Amygdala (tissue), 56 donors: ENCODE measurements at regions not wholly inside any gene's neighbourhood (a gene's known extent, or its start where the extent isn't known, plus 50 kb on each side); places are given as distances from the start of the nearest gene placed in this dataset.
A peak's percentile ranks its signal among the peaks of the same experiment; 100 is the strongest.
"Not testable (repeated sequence)": the region's sequence is repeated elsewhere in the genome, so short reads cannot be mapped to it uniquely, and the experiment has no call there.

Experiments
- DNase-seq, 56 donors: peaks; one replicate each; lab custom pipeline; 2025; lab: John Stamatoyannopoulos, UW

DNA sequence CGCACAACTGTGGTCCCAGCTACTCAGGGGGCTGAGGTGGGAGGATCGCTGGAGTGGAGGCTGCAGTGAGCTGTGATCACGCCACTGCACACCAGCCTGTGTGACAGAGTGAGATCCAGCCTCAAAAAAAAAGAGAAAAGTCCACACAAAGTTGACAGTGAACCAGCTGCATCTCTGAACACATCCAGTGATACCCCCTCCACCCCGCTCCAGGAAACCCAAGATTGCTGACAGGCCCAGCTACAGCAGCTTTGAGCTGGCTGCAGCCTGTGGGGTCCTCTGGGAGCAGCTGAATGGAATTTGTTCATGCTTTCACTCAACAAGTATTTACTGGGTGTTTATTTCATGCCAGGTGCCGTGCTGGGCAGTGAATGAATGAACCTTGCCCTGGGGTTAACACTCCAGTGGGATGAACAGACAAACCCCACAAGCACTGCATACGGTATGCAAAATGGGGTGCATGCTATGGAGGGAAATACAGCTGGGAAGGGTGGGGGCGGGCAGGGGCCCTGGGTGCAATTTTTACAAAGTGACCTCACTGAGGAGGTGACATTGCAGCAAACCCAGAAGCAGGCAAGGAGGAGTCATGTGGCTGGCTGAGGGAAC, 170.9 kb downstream of the GOSR1 start:
- DNase-seq: not testable (repeated sequence)

DNA sequence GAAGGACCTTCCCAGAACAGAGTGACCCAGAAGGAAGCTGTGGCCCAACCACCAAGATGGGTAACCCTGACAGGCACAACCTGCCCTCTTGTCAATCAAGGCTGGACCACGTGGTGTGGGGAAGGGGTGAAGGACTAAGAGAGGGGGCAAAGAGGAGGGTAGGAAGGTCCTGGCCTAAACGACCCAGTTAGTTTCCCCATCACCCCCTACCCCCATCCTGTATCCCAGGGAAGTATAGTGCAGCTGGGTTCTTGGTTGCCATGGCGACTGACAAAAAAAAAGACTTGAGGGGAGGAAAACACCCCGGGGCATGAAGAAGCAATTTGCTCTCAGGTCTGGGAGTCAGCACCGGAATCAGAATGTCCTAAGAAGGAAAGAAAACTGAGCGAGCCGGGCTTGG, 168.7 kb downstream of the GOSR1 start:
- DNase-seq: not testable (repeated sequence)

DNA sequence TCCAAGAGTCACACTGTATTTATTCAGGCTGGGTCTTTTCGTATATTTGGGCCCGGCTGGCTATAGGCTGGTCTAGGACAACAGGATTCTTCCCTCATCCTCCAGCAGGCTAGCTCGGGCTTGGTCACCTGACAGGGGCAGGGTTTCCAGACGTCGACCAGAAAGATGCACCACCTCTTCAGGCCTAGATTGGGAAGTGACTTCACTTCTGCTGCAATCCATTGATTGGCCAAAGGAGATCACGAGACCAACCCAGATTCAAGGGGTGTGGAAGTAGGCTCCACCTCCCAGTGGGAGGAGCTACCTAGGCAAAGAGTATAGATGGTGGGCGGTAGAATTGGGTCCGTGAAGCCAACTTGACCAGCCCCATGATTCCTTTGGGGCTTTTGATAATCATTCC, 167.5 kb downstream of the GOSR1 start:
- not testable (repeated sequence) for DNase-seq

DNA sequence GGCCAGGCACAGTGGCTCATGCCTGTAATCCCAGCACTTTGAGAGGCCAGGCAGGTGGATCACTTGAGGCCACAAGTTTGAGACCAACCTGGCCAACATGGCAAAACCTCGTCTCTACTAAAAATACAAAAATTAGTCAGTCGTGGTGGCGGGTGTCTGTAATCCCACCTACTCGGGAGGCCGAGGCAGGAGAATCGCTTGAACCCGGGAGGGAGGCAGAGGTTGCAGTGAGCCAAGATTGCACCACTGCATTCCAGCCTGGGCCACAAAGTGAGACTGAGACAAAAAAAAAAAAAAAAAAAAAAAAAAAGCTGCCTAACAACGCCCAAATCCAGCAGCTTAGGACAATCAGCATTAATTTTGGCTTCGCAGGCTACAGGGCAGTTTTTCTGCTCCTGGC, 167.1 kb downstream of the GOSR1 start:
- not testable (repeated sequence) for DNase-seq

DNA sequence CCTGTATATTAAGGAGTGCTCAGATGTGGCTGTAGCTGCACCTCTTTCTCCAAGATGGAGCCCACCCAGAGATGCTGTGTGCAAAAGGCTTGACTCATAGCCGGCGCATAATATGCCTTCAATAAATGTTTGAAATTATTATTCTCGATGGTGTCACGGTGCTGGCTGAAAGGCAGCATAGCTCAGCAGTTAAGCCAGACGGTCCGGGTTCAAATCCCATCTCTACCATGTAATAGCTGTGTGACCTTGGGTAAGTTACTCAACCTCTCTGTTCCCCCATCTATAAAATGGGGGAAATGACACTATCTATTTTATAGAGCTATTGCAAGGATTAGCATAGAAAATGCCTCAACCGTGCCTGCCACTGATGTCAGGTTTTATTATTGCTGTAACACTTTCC, 164.2 kb downstream of the GOSR1 start:
- not testable (repeated sequence) for DNase-seq

DNA sequence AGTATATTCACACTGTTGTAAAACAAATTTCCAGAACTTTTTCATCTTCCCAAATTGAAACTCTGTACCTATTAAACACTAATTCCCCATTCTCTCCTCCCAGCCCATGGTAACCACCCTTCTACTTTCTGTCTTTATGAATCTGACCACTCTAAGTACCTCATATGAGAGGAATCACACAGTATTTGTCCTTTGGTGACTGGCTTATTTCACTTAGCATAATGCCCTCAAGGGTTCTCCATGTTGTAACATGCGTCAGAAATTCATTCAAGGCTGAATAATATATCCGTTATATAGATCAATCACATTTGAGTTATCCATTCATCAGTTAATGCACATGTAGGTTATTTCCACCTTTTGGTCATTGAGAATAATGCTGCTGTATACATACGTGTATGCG, 162.2 kb downstream of the GOSR1 start:
- DNase-seq: not testable (repeated sequence)

DNA sequence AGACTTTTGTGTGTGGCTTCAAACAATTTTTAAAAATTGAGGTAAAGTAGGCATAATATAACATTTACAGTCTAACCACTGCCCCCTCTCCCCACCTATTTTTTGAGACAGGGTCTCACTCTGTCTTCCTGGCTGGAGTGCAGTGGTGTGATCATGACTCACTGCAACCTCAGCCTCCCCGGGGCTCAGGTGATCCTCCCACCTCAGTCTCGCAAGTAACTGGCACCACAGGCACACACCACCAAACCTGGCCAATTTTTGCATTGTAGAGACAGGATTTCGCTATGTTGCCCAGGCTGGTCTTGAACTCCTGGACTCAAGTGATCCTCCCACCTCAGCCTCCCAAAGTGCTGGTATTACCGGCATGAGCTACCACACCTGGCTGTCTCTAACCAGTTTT, 161.8 kb downstream of the GOSR1 start:
- not testable (repeated sequence) for DNase-seq

DNA sequence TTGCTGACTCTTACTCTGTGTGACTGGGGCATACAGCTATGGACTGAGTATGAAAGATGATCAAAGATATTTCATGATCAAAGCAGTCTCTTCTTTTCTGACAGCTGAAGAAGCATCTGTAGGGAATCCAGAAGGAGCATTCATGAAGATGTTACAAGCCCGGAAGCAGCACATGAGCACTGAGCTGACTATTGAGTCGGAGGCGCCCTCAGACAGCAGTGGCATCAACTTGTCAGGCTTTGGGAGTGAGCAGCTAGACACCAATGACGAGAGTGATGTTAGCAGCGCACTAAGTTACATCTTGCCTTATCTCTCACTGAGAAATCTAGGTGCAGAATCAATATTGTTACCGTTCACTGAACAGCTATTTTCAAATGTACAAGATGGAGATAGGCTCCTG, 154.4 kb downstream of the GOSR1 start:
- DNase-seq: not testable (repeated sequence)

DNA sequence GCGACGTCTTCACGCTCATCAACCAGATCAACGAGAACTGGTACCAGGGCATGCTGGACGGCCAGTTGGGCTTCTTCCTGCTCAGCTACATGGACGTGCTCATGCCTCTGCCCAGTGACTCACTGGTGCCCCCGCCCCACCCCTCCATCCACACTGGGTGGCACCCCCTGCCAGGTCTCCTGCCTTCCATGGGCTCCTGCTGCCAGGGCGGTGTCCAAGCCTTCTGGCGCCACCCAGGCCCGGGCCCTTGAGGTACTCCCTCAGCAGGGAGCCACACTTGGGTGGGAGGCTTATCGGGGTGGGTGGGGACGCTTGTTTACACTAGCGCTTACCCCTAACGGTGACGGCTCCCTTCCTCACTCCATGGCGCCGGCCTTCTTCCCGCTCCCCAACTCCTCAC, 148.2 kb downstream of the GOSR1 start:
- not testable (repeated sequence) for DNase-seq

DNA sequence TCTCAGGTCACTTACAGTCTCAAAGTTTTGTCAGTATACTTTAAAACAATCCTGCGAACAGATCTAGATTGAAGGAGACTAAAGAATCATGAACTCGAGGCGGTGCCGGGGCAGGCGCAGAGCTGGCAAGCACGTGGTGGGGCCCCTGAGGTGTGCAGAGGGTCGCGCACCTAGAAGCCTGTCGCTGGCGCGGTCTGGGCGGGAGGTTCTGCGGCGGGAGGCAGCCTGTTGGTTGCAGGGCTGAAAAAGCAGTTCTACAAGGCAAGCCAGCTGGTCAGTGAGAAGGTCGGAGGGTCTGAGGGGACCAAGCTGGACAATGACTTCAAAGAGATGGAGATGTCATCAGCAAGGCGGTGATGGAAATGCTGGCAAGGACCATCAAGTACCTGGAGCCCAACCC, 147.0 kb downstream of the GOSR1 start:
- DNase-seq: not testable (repeated sequence)

DNA sequence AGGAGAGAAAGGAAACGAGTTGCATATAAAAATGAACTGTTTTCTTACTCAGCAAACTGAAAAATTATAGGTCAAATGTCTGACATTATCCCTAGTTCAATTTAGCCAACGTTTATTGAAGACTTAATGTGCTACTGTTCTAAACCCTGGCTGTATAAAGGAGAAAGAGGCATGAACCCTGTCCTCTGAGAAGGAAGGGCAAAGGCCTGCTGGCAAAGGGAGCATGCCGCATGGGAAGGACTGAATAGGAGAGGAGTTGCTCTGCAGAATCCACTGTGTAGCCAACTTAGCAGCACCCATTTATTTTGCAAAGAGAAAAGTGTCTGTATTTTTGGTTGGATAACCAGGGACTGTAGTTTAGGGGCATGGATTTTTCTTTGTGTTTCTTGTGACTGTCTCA, 132.5 kb downstream of the GOSR1 start:
- not testable (repeated sequence) for DNase-seq

DNA sequence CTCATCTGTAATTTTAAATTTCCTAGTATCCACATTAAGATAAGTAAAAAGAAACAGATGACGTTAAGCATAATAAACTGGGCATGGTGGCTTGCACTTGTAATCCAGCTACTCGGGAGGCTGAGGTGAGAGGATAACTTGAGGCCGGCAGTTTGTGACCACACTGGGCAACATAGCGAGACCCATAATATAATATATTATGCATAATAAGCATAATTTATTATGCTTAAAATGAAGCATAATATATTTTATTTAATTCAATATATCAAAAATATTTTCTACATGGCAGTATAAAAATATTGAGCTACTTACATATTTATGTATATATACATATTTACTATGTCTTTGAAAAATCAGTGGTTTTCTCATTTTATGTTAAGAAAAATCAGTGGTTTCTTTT, 128.3 kb downstream of the GOSR1 start:
- DNase-seq: no peak

DNA sequence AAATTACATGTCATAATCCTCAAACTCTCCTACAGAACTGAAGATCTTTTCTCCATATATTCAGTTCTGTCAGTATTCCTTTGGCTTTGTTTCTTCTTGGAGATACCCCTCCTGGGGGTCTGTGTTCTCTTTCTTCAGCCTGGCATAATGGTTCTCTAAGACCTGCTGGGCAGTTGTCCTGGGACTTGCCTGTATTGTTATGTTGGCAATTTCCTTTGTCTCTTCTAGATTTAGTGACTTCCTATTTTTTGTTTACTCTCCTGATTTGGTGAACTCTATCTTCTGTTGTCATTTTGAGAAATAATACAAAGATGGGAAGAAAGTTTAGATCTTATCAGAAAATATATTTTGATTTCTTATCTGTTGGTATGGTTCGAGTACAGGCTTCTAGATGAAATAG, 127.8 kb downstream of the GOSR1 start:
- DNase-seq: no peak

DNA sequence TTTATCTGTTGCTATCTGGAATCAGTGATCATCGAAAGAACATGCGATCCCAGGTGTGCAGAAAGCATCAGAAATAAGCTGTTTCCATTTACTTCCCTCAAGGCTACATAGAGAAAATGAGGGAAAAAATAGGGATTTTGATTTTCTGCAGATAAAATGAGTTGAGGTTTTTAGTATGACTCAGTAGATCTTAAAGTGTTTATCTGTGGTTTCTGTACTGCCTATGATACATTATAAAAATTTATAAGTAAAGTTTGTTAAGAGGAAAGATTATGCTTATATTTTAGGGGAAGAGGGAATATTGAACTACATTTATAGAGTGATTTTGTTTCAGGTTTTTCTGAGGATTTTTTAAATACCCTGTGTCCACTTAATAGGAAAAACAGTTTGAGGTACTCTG, 125.2 kb downstream of the GOSR1 start:
- not testable (repeated sequence) for DNase-seq

DNA sequence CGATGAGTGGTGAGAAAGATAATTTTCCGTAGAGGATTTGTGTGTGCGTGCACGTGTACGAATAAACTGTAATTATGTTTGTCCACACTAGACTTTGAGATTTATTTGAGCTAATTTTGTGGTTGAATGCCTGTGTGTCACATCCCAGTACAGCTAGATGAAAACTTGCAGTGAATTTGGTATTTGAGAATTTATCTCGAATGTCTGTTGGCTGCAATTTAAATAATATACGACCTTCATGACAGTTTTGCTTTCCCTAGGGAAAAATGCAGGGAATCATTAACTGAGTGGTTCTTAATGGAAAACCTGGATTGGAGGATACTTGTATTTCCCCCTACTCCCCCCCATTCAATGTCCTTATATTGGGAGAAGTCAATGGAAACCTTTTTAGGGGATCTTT, 124.8 kb downstream of the GOSR1 start:
- DNase-seq: not testable (repeated sequence)

DNA sequence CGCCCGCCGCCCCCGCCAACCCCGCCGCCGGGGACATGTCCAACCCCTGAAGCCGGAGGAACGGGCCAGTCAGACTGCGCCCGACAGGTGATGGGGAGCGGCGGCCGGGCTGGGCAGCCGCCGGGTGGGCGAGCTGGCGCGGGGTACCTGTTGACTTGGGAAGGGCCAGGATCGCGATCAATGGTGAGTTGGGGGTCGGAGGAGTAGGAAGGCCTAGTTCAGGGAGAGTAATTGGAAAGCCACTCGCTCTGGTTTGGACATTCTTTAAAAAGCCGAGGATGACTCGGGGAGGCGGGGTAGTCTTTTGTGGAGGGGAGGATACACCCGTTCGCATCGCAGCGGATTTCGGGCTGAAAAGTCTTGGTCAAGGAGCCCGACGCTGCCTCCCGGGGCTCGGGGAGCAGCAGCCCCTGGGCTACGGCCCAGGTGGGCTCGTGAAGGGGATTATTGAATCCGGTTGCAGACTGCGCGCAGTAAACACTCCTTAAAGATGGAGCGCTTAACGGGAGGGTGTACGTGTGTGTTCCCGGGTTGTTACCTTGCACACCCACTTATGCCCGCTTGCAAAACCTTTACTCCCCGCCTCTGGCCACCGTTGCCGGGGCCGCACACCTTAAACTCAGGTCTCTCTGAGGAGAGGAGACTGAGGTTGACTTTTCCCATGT, 123.8 kb downstream of the GOSR1 start:
- peak in 21 of 56 donors; percentile 24 to 73 (median 45) for DNase-seq

DNA sequence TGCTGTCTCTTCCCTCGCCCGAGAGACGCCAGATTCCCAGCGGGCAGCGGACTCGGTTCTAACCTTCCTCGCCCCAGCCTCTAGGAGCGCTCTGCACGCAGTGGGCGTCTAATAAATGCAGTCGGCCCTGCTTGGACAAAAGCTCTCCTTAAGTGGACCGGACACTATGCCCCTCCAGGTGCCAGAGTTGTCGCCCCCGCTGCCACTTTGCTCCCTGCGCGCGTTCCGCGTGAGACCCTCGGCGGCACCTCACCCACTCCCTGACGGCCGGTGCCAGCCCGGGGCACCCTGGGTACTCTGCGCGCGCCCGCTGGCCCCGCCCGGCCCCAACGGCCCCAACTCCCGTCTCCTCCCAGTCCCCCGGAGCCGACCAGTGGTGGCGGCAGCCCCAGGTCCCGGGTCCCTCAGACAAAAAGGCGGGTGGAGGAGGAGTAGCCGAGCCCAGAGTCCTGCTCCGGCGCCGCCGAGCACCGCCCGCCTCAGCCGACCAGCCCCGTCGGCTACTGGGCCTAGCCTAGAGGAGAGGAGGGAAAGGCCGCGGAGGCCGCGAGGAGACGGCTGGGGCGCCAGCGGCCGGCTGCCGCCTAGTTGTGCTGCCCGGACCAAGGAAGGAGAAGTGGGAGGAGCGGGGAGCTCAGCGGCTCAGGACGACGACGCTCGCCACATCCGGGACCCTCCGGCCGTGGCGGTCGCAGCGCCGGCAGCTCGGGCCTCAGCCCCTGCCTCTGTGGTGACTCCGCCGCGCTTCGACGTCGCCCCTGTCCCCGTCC, 123.0 kb downstream of the GOSR1 start:
- peak in 53 of 56 donors; percentile 17 to 87 (median 64) for DNase-seq

DNA sequence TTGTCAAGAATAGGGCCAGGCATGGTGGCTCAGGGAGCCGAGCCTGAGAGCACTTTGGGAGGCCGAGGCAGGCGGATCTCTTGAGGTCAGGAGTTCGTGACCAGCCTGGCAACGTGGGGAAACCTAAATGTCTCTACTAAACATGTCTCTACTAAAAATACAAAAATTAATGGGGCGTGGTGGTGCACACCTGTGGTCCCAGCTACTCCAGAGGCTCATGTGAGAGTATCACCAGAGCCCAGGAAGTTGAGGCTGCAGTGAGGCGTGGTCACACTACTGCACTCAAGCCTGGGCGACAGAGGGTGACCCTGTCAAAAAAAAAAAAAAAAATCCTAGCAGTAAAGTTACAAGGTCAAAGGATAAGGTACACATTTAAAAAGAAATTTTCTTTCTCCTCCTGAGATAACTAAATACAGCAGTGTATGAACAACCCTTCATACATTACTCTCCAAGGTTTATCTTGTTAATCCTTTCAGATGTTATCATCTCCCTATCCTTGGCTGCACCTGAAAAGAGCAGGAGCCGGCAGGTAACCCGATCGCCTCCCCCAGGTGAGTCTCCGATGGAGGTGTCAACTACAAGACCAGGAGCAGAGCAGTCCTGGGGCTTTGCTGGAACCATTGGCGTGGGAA, 122.3 kb downstream of the GOSR1 start:
- DNase-seq: no peak

DNA sequence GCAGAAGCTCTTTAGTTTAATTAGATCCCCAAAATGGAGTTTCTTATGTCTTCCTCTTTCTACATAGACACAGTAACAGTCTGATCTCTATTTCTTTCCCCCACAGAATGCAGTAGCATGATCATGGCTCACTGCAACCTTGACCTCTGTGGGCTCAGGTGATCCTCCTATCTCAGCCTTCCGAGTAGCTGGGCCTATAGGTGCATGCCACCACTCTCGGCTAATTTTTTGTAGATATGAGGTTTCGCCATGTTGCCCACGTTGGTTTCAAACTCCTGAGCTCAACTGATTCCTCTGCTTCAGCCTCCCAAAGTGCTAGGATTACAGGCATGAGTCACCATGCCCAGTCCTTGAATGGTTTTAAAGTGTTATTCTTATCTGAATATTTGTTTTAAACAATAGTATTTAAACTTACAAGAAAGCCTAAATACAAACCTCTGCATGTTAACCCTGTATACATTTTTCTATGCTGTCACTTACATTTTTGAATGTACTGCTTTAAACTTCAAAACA, 120.6 kb downstream of the GOSR1 start:
- DNase-seq: no peak

DNA sequence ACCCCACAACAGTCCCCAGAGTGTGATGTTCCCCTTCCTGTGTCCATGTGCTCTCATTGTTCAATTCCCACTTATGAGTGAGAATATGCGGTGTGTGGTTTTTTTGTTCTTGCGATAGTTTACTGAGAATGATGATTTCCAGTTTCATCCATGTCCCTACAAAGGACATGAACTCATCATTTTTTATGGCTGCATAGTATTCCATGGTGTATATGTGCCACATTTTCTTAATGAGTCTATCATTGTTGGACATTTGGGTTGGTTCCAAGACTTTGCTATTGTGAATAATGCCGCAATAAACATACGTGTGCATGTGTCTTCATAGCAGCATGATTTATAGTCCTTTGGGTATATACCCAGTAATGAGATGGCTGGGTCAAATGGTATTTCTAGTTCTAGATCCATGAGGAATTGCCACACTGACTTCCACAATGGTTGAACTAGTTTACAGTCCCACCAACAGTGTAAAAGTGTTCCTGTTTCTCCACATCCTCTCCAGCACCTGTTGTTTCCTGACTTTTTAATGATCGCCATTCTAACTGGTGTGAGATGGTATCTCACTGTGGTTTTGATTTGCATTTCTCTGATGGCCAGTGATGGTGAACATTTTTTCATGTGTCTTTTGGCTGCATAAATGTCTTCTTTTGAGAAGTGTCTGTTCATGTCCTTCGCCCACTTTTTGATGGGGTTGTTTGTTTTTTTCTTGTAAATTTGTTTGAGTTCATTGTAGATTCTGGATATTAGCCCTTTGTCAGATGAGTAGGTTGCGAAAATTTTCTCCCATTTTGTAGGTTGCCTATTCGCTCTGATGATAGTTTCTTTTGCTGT, 120.0 kb downstream of the GOSR1 start:
- not testable (repeated sequence) for DNase-seq
